D721Med (cell line): ENCODE measurements at regions not wholly inside any gene's neighbourhood (a gene's known extent, or its start where the extent isn't known, plus 50 kb on each side); places are given as distances from the start of the nearest gene placed in this dataset.

Source experiments
- DNase-seq: peaks from one replicate; pipeline ENCODE4 v3.0.0; 2011; ENCODE audit warnings: low spot score; ENCODE audit not compliant: insufficient read length
- FAIRE-seq: peaks from 2 replicates; lab custom pipeline; 2011; peaks lifted over from hg19 to GRCh38; lab: Jason Lieb, UNC
- CTCF ChIP-seq: IDR thresholded peaks from 2 replicates; pipeline ENCODE4 v1.5.1; 2012; ENCODE audit warnings: mild to moderate bottlenecking, control low read depth; ENCODE audit not compliant: insufficient read depth; ENCODE audit errors: missing control alignments

GRCh38 chr4:126251169-126251568 is 936.4 kb downstream of the FAT4 start:
- DNase-seq (no peak), FAIRE-seq (no peak)
- TF ChIP-seq CTCF, result no peak

GRCh38 chr4:126262665-126263064 is 947.9 kb downstream of the FAT4 start:
- no peak for TF ChIP-seq CTCF
- no peak for FAIRE-seq
- DNase-seq, result no peak

- no peak for DNase-seq
- no peak for FAIRE-seq
- no peak for TF ChIP-seq CTCF
Observed at GRCh38 chr4:126264839-126265238, 950.1 kb downstream of the FAT4 start.

- no peak for TF ChIP-seq CTCF
- FAIRE-seq (no peak), DNase-seq (no peak)
Observed at GRCh38 chr4:126265888-126266287, 951.1 kb downstream of the FAT4 start.

GRCh38 chr4:126267689-126268088 is 952.9 kb downstream of the FAT4 start:
- DNase-seq (no peak), FAIRE-seq (no peak)
- TF ChIP-seq CTCF, result no peak

- TF ChIP-seq CTCF, result no peak
Observed at GRCh38 chr4:126268106-126268505, 953.4 kb downstream of the FAT4 start.

GRCh38 chr4:126269106-126269505 is 954.4 kb downstream of the FAT4 start:
- no peak for TF ChIP-seq CTCF
- DNase-seq, result no peak
- FAIRE-seq, result no peak

More at GRCh38 chr4:126268106-126268505, 953.4 kb downstream of the FAT4 start:
- FAIRE-seq (no peak), DNase-seq (no peak)
